Fibroblast of lung (primary cell): ENCODE measurements at regions not wholly inside any gene's neighbourhood (a gene's known extent, or its start where the extent isn't known, plus 50 kb on each side); places are given as distances from the start of the nearest gene placed in this dataset.

Experiments
- CTCF ChIP-seq, 2 donors: IDR thresholded peaks in 1 of 2; conservative IDR thresholded peaks in 1 of 2; 1 replicate in 1 of 2; 2 replicates in 1 of 2; pipeline ENCODE4 v1.5.1; 2011 to 2012; ENCODE audit warnings: low read length in 2 of 2, control low read depth in 1 of 2, inconsistent platforms in 1 of 2, low read depth in 1 of 2, mild to moderate bottlenecking in 1 of 2
- EZH2 ChIP-seq: IDR thresholded peaks from 2 replicates; pipeline ENCODE4 v1.5.1; 2012; ENCODE audit warnings: low read length, control low read depth, mild to moderate bottlenecking; ENCODE audit errors: missing control alignments

DNA sequence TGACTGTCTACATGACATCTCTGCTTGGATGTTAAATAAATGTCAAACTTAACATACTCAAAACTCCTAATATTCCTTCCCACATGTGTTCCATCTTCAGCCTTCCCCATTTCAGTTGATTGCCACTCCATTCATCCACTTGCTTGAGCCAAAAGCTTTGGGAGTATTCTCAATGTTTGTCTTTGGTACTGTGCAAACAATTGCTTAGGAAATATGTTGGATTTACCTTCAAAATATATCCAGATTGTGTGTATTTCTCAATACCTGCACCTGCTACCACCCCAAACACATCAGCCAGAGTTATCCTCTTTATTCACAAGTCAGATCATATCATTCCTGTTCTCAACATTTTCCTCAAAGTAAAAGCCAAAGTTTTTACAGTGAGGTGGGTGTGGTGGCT lies 350.3 kb upstream of the FAM98A start:
- TF ChIP-seq CTCF (conservative IDR thresholded peaks at IDR 0.05 in 1 of 2, IDR thresholded peaks at IDR 0.05 in 1 of 2; ENCODE audit: low read depth in 1 of 2, low read length in 2 of 2) (no peak), EZH2 (no peak)
